ENCODE measurements at regions not wholly inside any gene's neighbourhood (a gene's known extent, or its start where the extent isn't known, plus 50 kb on each side); places are given as distances from the start of the nearest gene placed in this dataset.

DNA sequence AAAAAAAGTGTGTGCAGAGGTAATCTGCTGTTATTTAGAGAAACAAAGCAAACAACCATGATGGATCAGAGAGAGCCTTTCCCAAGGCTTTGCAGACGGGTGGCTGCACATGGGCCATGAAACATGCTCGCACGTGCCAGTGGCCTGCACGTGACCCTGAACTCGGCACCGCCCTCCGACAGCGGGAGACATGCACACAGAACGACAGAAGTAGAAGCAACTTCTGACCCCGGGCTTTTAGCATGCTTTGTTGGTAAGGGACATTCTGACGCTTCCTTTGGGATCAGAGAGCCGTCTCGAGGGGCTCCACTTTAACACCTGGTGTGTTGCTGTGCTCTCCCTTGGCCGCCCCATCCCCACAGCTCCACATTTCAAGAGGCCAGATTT is 112.5 kb downstream of the KCNF1 start:
- CTCF ChIA-PET, result no interaction called here
- TF ChIP-seq, protein P1, sequence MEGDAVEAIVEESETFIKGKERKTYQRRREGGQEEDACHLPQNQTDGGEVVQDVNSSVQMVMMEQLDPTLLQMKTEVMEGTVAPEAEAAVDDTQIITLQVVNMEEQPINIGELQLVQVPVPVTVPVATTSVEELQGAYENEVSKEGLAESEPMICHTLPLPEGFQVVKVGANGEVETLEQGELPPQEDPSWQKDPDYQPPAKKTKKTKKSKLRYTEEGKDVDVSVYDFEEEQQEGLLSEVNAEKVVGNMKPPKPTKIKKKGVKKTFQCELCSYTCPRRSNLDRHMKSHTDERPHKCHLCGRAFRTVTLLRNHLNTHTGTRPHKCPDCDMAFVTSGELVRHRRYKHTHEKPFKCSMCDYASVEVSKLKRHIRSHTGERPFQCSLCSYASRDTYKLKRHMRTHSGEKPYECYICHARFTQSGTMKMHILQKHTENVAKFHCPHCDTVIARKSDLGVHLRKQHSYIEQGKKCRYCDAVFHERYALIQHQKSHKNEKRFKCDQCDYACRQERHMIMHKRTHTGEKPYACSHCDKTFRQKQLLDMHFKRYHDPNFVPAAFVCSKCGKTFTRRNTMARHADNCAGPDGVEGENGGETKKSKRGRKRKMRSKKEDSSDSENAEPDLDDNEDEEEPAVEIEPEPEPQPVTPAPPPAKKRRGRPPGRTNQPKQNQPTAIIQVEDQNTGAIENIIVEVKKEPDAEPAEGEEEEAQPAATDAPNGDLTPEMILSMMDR (IDR thresholded peaks at IDR 0.05; ENCODE audit: unreplicated experiment), result no peak
- Mint-ChIP-seq H3K4me3 (ENCODE audit: low read depth, unreplicated experiment) (no peak overlapping the region), H3K4me1 (ENCODE audit: low read depth, unreplicated experiment) (peaks cover 9% of the 10 kb centered on the region), H3K27ac (ENCODE audit: unreplicated experiment) (no peak overlapping the region), H3K9me3 (ENCODE audit: low read depth, unreplicated experiment) (no peaks in the 10 kb centered on the region), H3K27me3 (ENCODE audit: unreplicated experiment) (peaks cover 36% of the 10 kb centered on the region), H3K36me3 (ENCODE audit: insufficient read depth, unreplicated experiment) (peaks cover 3% of the 10 kb centered on the region)
- intact Hi-C loops (cut with micrococcal nuclease; ENCODE audit: unreplicated experiment), result no loop called here
- BruUV-seq (replicated peaks), result no TSS peak
- no peak for DNase-seq

DNA sequence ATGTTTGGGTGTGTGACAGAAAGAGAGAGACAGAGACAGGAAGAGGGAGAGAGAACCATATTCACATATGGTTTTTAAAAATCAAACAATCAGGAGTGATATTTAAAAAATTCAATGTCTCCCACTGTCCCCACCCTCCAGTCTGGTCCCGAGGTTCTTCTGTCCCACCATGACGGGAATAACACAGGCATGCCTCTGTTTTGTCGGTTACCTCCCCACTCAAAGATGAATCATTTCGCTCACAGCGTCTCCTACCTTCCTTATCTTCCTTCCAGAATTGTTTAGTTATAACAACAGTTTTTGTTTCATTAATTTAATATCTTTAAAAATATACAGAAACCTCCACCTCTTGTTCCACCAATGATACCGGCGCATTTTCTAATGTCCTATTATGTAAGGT is 113.0 kb downstream of the KCNF1 start:
- Mint-ChIP-seq H3K4me1 (ENCODE audit: low read depth, unreplicated experiment) (peaks cover 9% of the 10 kb centered on the region), H3K27ac (ENCODE audit: unreplicated experiment) (no peak overlapping the region), H3K9me3 (ENCODE audit: low read depth, unreplicated experiment) (no peaks in the 10 kb centered on the region), H3K36me3 (ENCODE audit: insufficient read depth, unreplicated experiment) (peaks cover 3% of the 10 kb centered on the region), H3K4me3 (ENCODE audit: low read depth, unreplicated experiment) (no peak overlapping the region), H3K27me3 (ENCODE audit: unreplicated experiment) (peaks cover 31% of the 10 kb centered on the region)
- CTCF ChIA-PET, result no interaction called here
- intact Hi-C loops (cut with micrococcal nuclease; ENCODE audit: unreplicated experiment), result no loop called here
- TF ChIP-seq, protein P1 (IDR thresholded peaks at IDR 0.05; ENCODE audit: unreplicated experiment), result no peak
- no peak for DNase-seq
- BruUV-seq (replicated peaks), result no TSS peak

DNA sequence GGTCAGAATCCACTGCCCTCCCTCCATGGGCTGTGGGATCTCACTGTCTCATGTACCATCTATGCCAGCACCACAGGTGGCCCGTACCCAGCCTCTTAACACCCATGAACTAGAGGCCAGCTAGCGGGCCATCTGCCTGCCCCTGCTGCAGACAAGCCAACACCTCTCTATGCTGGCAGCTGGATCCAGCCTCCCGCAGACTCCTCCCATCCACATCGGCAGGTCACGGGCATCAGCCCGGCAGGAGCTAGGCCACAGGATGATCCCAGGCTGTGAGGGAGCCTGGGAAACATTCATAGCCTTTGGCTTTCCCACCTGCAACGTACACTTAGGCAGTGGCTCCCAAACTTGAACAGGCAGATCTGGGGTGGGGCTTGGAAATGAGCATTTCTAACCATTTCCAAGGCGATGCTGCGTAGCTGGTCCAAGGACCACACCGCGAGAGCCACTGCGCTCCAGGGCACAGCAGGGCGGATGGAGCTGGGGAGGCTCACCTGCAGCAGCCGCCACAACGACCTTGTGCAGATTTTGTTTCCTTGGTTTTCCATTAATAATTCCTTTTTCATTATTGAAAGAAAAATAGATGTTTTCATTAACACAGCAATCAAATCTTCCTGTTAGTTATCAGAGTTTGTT is 114.7 kb downstream of the KCNF1 start:
- TF ChIP-seq, protein P1 (IDR thresholded peaks at IDR 0.05; ENCODE audit: unreplicated experiment), result no peak
- H3K27me3 Mint-ChIP-seq (ENCODE audit: unreplicated experiment), result peaks cover 14% of the 10 kb centered on the region
- H3K4me1 Mint-ChIP-seq (ENCODE audit: low read depth, unreplicated experiment), result peaks cover 17% of the 10 kb centered on the region
- DNase-seq, result no peak
- H3K27ac Mint-ChIP-seq (ENCODE audit: unreplicated experiment), result no peak overlapping the region
- H3K4me3 Mint-ChIP-seq (ENCODE audit: low read depth, unreplicated experiment), result no peak overlapping the region
- intact Hi-C loops (cut with micrococcal nuclease; ENCODE audit: unreplicated experiment), result no loop called here
- no peaks in the 10 kb centered on the region for H3K9me3 Mint-ChIP-seq (ENCODE audit: low read depth, unreplicated experiment)
- CTCF ChIA-PET, result no interaction called here
- no TSS peak for BruUV-seq (replicated peaks)
- H3K36me3 Mint-ChIP-seq (ENCODE audit: insufficient read depth, unreplicated experiment), result peaks cover 3% of the 10 kb centered on the region

DNA sequence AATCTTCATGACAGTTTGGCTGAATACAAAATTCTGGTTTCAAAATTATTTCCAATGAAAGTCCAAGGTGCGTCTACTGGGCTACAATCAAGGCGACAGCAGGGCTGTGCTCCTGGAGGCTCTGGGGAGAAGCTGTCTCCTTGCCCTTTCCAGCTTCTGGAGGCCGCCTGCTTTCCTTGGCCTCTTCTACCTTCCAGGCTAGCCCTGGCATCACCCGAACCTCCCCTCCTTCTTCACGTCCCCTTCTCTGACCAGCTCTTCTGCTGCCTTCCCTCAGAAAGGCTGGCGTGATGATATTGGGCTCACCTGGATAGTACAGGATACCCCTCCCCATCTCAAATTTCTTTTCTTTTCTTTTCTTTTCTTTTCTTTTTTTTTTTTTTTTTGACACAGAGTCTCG is 115.5 kb downstream of the KCNF1 start:
- Mint-ChIP-seq H3K36me3 (ENCODE audit: insufficient read depth, unreplicated experiment) (peaks cover 3% of the 10 kb centered on the region), H3K27me3 (ENCODE audit: unreplicated experiment) (peaks cover 6% of the 10 kb centered on the region), H3K27ac (ENCODE audit: unreplicated experiment) (no peak overlapping the region), H3K4me3 (ENCODE audit: low read depth, unreplicated experiment) (no peak overlapping the region), H3K4me1 (ENCODE audit: low read depth, unreplicated experiment) (peaks cover 13% of the 10 kb centered on the region), H3K9me3 (ENCODE audit: low read depth, unreplicated experiment) (no peaks in the 10 kb centered on the region)
- no peak for DNase-seq
- intact Hi-C loops (cut with micrococcal nuclease; ENCODE audit: unreplicated experiment), result no loop called here
- no TSS peak for BruUV-seq (replicated peaks)
- TF ChIP-seq, protein P1 (IDR thresholded peaks at IDR 0.05; ENCODE audit: unreplicated experiment), result no peak
- CTCF ChIA-PET, result no interaction called here

Data from Calu3 (cell line).